Neutrophil (primary cell): ENCODE measurements at regions not wholly inside any gene's neighbourhood (a gene's known extent, or its start where the extent isn't known, plus 50 kb on each side); places are given as distances from the start of the nearest gene placed in this dataset.
"Not testable (repeated sequence)": the region's sequence is repeated elsewhere in the genome, so short reads cannot be mapped to it uniquely, and the experiment has no call there.

Source experiments
- H3K27ac ChIP-seq: fragments of 200-600 bp; sonication (generic); 2 replicates; pipeline ENCODE4 v1.5.1; 2016; ENCODE audit warnings: mild to moderate bottlenecking, moderate library complexity
- H3K27me3 ChIP-seq: fragments of 200-600 bp; sonication (generic); 2 replicates; pipeline ENCODE4 v1.6.0; 2016; ENCODE audit warnings: mild to moderate bottlenecking
- H3K36me3 ChIP-seq: fragments of 200-600 bp; sonication (generic); 2 replicates; pipeline ENCODE4 v1.5.1; 2017
- H3K4me1 ChIP-seq, 2 experiments: fragments of 200-600 bp in 1 of 2; sonication (generic) in 1 of 2; 1 replicate in 1 of 2; 2 replicates in 1 of 2; pipeline versions ENCODE4 v1.5.1 to v1.6.1; 2013 to 2016; ENCODE audit warnings: low read depth in 1 of 2, low read length in 1 of 2, mild to moderate bottlenecking in 1 of 2, moderate library complexity in 1 of 2; ENCODE audit not compliant: control insufficient read depth in 1 of 2, insufficient read depth in 1 of 2
- H3K4me3 ChIP-seq, 2 experiments: fragments of 200-600 bp in 1 of 2; sonication (generic) in 1 of 2; 1 replicate in 1 of 2; 2 replicates in 1 of 2; pipeline ENCODE4 v1.5.1; 2013 to 2016; ENCODE audit warnings: low read depth in 1 of 2, low read length in 1 of 2, mild to moderate bottlenecking in 1 of 2, moderate library complexity in 1 of 2
- H3K9me3 ChIP-seq: fragments of 200-600 bp; sonication (generic); 2 replicates; pipeline ENCODE4 v1.5.1; 2016
- CTCF ChIP-seq: fragments of 200-600 bp; sonication (generic); IDR thresholded peaks from 2 replicates; pipeline ENCODE4 v1.5.1; 2016; ENCODE audit warnings: antibody characterized with exemption

- Histone ChIP-seq H3K4me1 (no peaks in the 10 kb centered on the region), H3K9me3 (no peaks in the 10 kb centered on the region), H3K27me3 (no peaks in the 10 kb centered on the region), H3K4me3 (no peak overlapping the region), H3K36me3 (no peaks in the 10 kb centered on the region), H3K27ac (no peak overlapping the region)
- TF ChIP-seq CTCF: no peak
Measured at GRCh38 chr7:29649028-29649716, 85.5 kb downstream of the PRR15 start.

GRCh38 chr7:29649876-29650275 lies 86.2 kb downstream of the PRR15 start:
- Histone ChIP-seq H3K9me3 (no peaks in the 10 kb centered on the region), H3K4me1 (no peaks in the 10 kb centered on the region), H3K4me3 (no peak overlapping the region), H3K27me3 (no peaks in the 10 kb centered on the region), H3K36me3 (no peaks in the 10 kb centered on the region), H3K27ac (no peak overlapping the region)
- TF ChIP-seq CTCF: no peak

GRCh38 chr7:29651477-29651876 lies 87.8 kb downstream of the PRR15 start:
- no peak for TF ChIP-seq CTCF
- no peaks in the 10 kb centered on the region for H3K36me3 ChIP-seq
- H3K27ac ChIP-seq: no peak overlapping the region
- H3K4me1 ChIP-seq: no peaks in the 10 kb centered on the region
- H3K27me3 ChIP-seq: no peaks in the 10 kb centered on the region
- H3K9me3 ChIP-seq: no peaks in the 10 kb centered on the region
- H3K4me3 ChIP-seq: no peak overlapping the region

- Histone ChIP-seq H3K4me3 (no peak overlapping the region), H3K4me1 (no peaks in the 10 kb centered on the region), H3K27ac (no peak overlapping the region), H3K36me3 (no peaks in the 10 kb centered on the region), H3K27me3 (no peaks in the 10 kb centered on the region), H3K9me3 (no peaks in the 10 kb centered on the region)
- TF ChIP-seq CTCF: no peak
Measured at GRCh38 chr7:29652556-29652955, 88.9 kb downstream of the PRR15 start.

- not testable (repeated sequence) for H3K36me3 ChIP-seq, H3K27me3 ChIP-seq, H3K9me3 ChIP-seq, H3K27ac ChIP-seq, H3K4me1 ChIP-seq, H3K4me3 ChIP-seq
Measured at GRCh38 chr7:29654340-29654739, 90.7 kb downstream of the PRR15 start.

- Histone ChIP-seq H3K4me3 (no peak overlapping the region), H3K4me1 (no peaks in the 10 kb centered on the region), H3K9me3 (no peaks in the 10 kb centered on the region), H3K27ac (no peak overlapping the region), H3K27me3 (no peaks in the 10 kb centered on the region), H3K36me3 (no peaks in the 10 kb centered on the region)
- TF ChIP-seq CTCF: no peak
Measured at GRCh38 chr7:29657288-29657687, 93.7 kb downstream of the PRR15 start.
